KMS-11 (cell line): ENCODE measurements at regions not wholly inside any gene's neighbourhood (a gene's known extent, or its start where the extent isn't known, plus 50 kb on each side); places are given as distances from the start of the nearest gene placed in this dataset.

Experiments used
- H2AFZ ChIP-seq: fragments of 200-600 bp; sonication (generic); 2 replicates; pipeline ENCODE4 v1.6.1; 2016; ENCODE audit warnings: antibody characterized with exemption, mixed run types, low read depth
- H3K27ac ChIP-seq: fragments of 200-600 bp; sonication (generic); 2 replicates; pipeline ENCODE4 v1.6.1; 2016; ENCODE audit warnings: mild to moderate bottlenecking, mixed run types
- H3K27me3 ChIP-seq: fragments of 200-600 bp; sonication (generic); 2 replicates; pipeline ENCODE4 v1.6.1; 2017; ENCODE audit warnings: mild to moderate bottlenecking, low read depth, mixed run types, moderate library complexity; ENCODE audit not compliant: insufficient read depth
- H3K36me3 ChIP-seq: fragments of 200-600 bp; sonication (generic); 2 replicates; pipeline ENCODE4 v1.6.1; 2017; ENCODE audit warnings: mild to moderate bottlenecking, mixed run types; ENCODE audit not compliant: insufficient read depth
- H3K4me1 ChIP-seq: fragments of 200-600 bp; sonication (generic); 2 replicates; pipeline ENCODE4 v1.6.1; 2016; ENCODE audit warnings: mild to moderate bottlenecking, low read depth, mixed run types; ENCODE audit not compliant: poor library complexity, severe bottlenecking
- H3K4me2 ChIP-seq: fragments of 200-600 bp; sonication (generic); 2 replicates; pipeline ENCODE4 v1.7.0; 2016; ENCODE audit warnings: mild to moderate bottlenecking, mixed run types
- H3K4me3 ChIP-seq: fragments of 200-600 bp; sonication (generic); IDR thresholded peaks from 2 replicates; pipeline ENCODE4 v1.6.1; 2017; ENCODE audit warnings: low read depth, low read length, mixed read lengths; ENCODE audit not compliant: insufficient read depth
- H3K79me2 ChIP-seq: fragments of 200-600 bp; sonication (generic); 2 replicates; pipeline ENCODE4 v1.6.1; 2016; ENCODE audit warnings: low read depth, mixed run types; ENCODE audit not compliant: insufficient read depth
- H3K9ac ChIP-seq: fragments of 200-600 bp; sonication (generic); 2 replicates; pipeline ENCODE4 v1.6.1; 2016; ENCODE audit warnings: mild to moderate bottlenecking, mixed run types
- H4K20me1 ChIP-seq: fragments of 200-600 bp; sonication (generic); 2 replicates; pipeline ENCODE4 v1.6.1; 2016; ENCODE audit warnings: mild to moderate bottlenecking, mixed run types; ENCODE audit not compliant: insufficient read depth
- TF ChIP-seq, protein P1 (sequence below): fragments of 200-600 bp; sonication (generic); conservative IDR thresholded peaks from 2 replicates; pipeline ENCODE4 v1.6.1; 2017; ENCODE audit warnings: low read depth, mild to moderate bottlenecking, antibody characterized with exemption, low read length, moderate library complexity, mixed read lengths

GRCh38 chr2:230593765-230594164 is 118.9 kb upstream of the CAB39 start:
- Histone ChIP-seq H3K4me2 (no peak overlapping the region), H3K27me3 (no peaks in the 10 kb centered on the region), H3K27ac (no peak overlapping the region), H2AFZ (no peak overlapping the region), H3K4me3 (no peak overlapping the region), H3K9ac (no peak overlapping the region), H3K79me2 (no peaks in the 10 kb centered on the region), H3K36me3 (no peaks in the 10 kb centered on the region), H3K4me1 (peaks cover 13% of the 10 kb centered on the region), H4K20me1 (no peaks in the 10 kb centered on the region)
- TF ChIP-seq, protein P1, sequence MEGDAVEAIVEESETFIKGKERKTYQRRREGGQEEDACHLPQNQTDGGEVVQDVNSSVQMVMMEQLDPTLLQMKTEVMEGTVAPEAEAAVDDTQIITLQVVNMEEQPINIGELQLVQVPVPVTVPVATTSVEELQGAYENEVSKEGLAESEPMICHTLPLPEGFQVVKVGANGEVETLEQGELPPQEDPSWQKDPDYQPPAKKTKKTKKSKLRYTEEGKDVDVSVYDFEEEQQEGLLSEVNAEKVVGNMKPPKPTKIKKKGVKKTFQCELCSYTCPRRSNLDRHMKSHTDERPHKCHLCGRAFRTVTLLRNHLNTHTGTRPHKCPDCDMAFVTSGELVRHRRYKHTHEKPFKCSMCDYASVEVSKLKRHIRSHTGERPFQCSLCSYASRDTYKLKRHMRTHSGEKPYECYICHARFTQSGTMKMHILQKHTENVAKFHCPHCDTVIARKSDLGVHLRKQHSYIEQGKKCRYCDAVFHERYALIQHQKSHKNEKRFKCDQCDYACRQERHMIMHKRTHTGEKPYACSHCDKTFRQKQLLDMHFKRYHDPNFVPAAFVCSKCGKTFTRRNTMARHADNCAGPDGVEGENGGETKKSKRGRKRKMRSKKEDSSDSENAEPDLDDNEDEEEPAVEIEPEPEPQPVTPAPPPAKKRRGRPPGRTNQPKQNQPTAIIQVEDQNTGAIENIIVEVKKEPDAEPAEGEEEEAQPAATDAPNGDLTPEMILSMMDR = no peak

- H3K4me1 ChIP-seq = peaks cover 7% of the 10 kb centered on the region
- H3K4me2 ChIP-seq = no peak overlapping the region
- TF ChIP-seq, protein P1 = no peak
- H3K36me3 ChIP-seq = no peaks in the 10 kb centered on the region
- no peak overlapping the region for H3K27ac ChIP-seq
- H3K79me2 ChIP-seq = no peaks in the 10 kb centered on the region
- no peak overlapping the region for H2AFZ ChIP-seq
- no peak overlapping the region for H3K4me3 ChIP-seq
- no peaks in the 10 kb centered on the region for H4K20me1 ChIP-seq
- H3K27me3 ChIP-seq = no peaks in the 10 kb centered on the region
- no peak overlapping the region for H3K9ac ChIP-seq
Observed at GRCh38 chr2:230594286-230594840, 118.3 kb upstream of the CAB39 start.

DNA sequence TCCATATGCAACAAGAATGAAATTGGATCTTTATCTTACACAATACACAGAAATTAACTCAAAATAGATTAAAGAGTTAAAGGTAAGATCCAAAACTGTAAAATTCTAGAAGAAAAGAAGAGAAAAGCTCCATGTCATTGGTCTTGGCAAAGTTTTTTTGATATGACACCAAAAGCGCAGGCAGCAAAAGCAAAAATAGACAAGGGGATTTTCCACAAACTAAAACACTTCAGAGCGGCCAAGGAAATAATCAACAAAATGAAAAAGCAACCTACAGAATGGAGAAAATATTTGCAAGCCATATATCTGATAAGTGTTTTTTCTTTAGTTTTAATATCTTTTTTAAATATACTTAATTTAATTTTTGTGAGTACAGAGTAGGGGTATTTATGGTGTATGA is 112.8 kb upstream of the CAB39 start:
- no peak overlapping the region for H2AFZ ChIP-seq
- H3K4me2 ChIP-seq = no peak overlapping the region
- no peaks in the 10 kb centered on the region for H3K36me3 ChIP-seq
- no peaks in the 10 kb centered on the region for H3K27me3 ChIP-seq
- H4K20me1 ChIP-seq = no peaks in the 10 kb centered on the region
- TF ChIP-seq, protein P1 = no peak
- H3K79me2 ChIP-seq = no peaks in the 10 kb centered on the region
- H3K27ac ChIP-seq = no peak overlapping the region
- H3K4me1 ChIP-seq = peaks cover 29% of the 10 kb centered on the region
- H3K9ac ChIP-seq = no peak overlapping the region
- H3K4me3 ChIP-seq = no peak overlapping the region

DNA sequence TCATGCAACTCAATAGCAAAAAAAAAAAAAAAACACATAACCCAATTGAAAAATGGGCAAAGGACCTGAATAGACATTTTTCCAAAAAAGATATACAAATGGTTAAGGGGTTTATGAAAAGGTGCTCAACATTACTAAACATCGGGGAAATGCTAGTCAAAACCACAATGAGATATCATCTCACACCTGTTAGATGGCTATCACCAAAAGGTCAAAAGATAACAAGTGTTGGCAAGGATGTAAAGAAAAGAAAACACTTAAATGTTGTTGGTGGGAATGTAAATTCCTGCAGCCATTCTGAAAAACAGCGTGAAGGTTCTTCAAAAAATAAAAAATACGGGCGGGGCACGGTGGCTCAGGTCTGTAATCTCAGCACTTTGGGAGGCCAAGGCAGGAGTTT is 112.4 kb upstream of the CAB39 start:
- Histone ChIP-seq H3K36me3 (no peaks in the 10 kb centered on the region), H2AFZ (no peak overlapping the region), H4K20me1 (no peaks in the 10 kb centered on the region), H3K4me3 (no peak overlapping the region), H3K79me2 (no peaks in the 10 kb centered on the region), H3K9ac (no peak overlapping the region), H3K4me1 (peaks cover 29% of the 10 kb centered on the region), H3K27ac (no peak overlapping the region), H3K27me3 (no peaks in the 10 kb centered on the region), H3K4me2 (no peak overlapping the region)
- TF ChIP-seq, protein P1 = no peak
